Activated effector memory CD4-positive, alpha-beta T cell treated with Interleukin-2 at 50 U/mL for 16 hours (primary cell): ENCODE measurements at regions not wholly inside any gene's neighbourhood (a gene's known extent, or its start where the extent isn't known, plus 50 kb on each side); places are given as distances from the start of the nearest gene placed in this dataset.

Source experiments
- DNase-seq: peaks from one replicate; pipeline ENCODE4 v3.0.0-alpha.2; 2020

GRCh38 chr10:130466271-130466997, 330.2 kb downstream of the GLRX3 start:
- DNase-seq, result no peak

GRCh38 chr10:130470286-130470685, 334.1 kb downstream of the GLRX3 start:
- DNase-seq, result no peak

GRCh38 chr10:130470973-130471372, 334.8 kb downstream of the GLRX3 start:
- DNase-seq, result no peak

GRCh38 chr10:130471486-130471885, 335.3 kb downstream of the GLRX3 start:
- DNase-seq, result no peak

- DNase-seq, result no peak
Observed at GRCh38 chr10:130472236-130472635, 336.0 kb downstream of the GLRX3 start.

GRCh38 chr10:130474591-130474990, 338.4 kb downstream of the GLRX3 start:
- no peak for DNase-seq

- no peak for DNase-seq
Observed at GRCh38 chr10:130477360-130477759, 341.2 kb downstream of the GLRX3 start.

- DNase-seq, result no peak
Observed at GRCh38 chr10:130479146-130479545, 343.0 kb downstream of the GLRX3 start.

- no peak for DNase-seq
Observed at GRCh38 chr10:130479926-130480325, 343.7 kb downstream of the GLRX3 start.

GRCh38 chr10:130480491-130480890, 344.3 kb downstream of the GLRX3 start:
- no peak for DNase-seq

- no peak for DNase-seq
Observed at GRCh38 chr10:130481076-130481930, 345.1 kb downstream of the GLRX3 start.

- DNase-seq, result no peak
Observed at GRCh38 chr10:130481936-130482335, 345.7 kb downstream of the GLRX3 start.

- no peak for DNase-seq
Observed at GRCh38 chr10:130483691-130484467, 347.7 kb downstream of the GLRX3 start.

- no peak for DNase-seq
Observed at GRCh38 chr10:130484468-130485180, 348.4 kb downstream of the GLRX3 start.

- no peak for DNase-seq
Observed at GRCh38 chr10:130485236-130485957, 349.2 kb downstream of the GLRX3 start.

GRCh38 chr10:130485958-130486895, 350.0 kb downstream of the GLRX3 start:
- no peak for DNase-seq

GRCh38 chr10:130486906-130487305, 350.7 kb downstream of the GLRX3 start:
- DNase-seq, result no peak

GRCh38 chr10:130487566-130487965, 351.4 kb downstream of the GLRX3 start:
- DNase-seq, result no peak

- DNase-seq, result no peak
Observed at GRCh38 chr10:130489891-130490290, 353.7 kb downstream of the GLRX3 start.

GRCh38 chr10:130491011-130491692, 355.0 kb downstream of the GLRX3 start:
- DNase-seq, result no peak
